ENCODE measurements at regions not wholly inside any gene's neighbourhood (a gene's known extent, or its start where the extent isn't known, plus 50 kb on each side); places are given as distances from the start of the nearest gene placed in this dataset.

GRCh38 chr1:218836264-218836663, 337.4 kb upstream of the LYPLAL1 start:
- DNase-seq: no peak

- DNase-seq: no peak
These were observed 336.6 kb upstream of the LYPLAL1 start for GRCh38 chr1:218837051-218837450.

- DNase-seq: no peak
These were observed 328.1 kb upstream of the LYPLAL1 start for GRCh38 chr1:218845589-218845988.

GRCh38 chr1:218846181-218846580, 327.5 kb upstream of the LYPLAL1 start:
- DNase-seq: no peak

- DNase-seq: no peak
These were observed 326.4 kb upstream of the LYPLAL1 start for GRCh38 chr1:218847089-218847768.

GRCh38 chr1:218848009-218848408, 325.7 kb upstream of the LYPLAL1 start:
- no peak for DNase-seq

- DNase-seq: no peak
These were observed 323.3 kb upstream of the LYPLAL1 start for GRCh38 chr1:218850367-218850766.

GRCh38 chr1:218851586-218851985, 322.1 kb upstream of the LYPLAL1 start:
- DNase-seq: no peak

GRCh38 chr1:218852527-218852926, 321.2 kb upstream of the LYPLAL1 start:
- DNase-seq: no peak

GRCh38 chr1:218863987-218864386, 309.7 kb upstream of the LYPLAL1 start:
- DNase-seq: no peak

- no peak for DNase-seq
These were observed 308.1 kb upstream of the LYPLAL1 start for GRCh38 chr1:218865591-218865990.

- DNase-seq: no peak
These were observed 307.2 kb upstream of the LYPLAL1 start for GRCh38 chr1:218866507-218866906.

GRCh38 chr1:218867066-218867465, 306.6 kb upstream of the LYPLAL1 start:
- no peak for DNase-seq

- DNase-seq: no peak
These were observed 305.6 kb upstream of the LYPLAL1 start for GRCh38 chr1:218867941-218868626.

GRCh38 chr1:218869276-218869675, 304.4 kb upstream of the LYPLAL1 start:
- no peak for DNase-seq

- no peak for DNase-seq
These were observed 301.7 kb upstream of the LYPLAL1 start for GRCh38 chr1:218872026-218872425.

- no peak for DNase-seq
These were observed 300.8 kb upstream of the LYPLAL1 start for GRCh38 chr1:218872928-218873327.

- DNase-seq: no peak
These were observed 299.4 kb upstream of the LYPLAL1 start for GRCh38 chr1:218874313-218874712.

GRCh38 chr1:218874801-218875400, 298.8 kb upstream of the LYPLAL1 start:
- no peak for DNase-seq

- DNase-seq: no peak
These were observed 295.3 kb upstream of the LYPLAL1 start for GRCh38 chr1:218878369-218878768.

- DNase-seq: no peak
These were observed 293.1 kb upstream of the LYPLAL1 start for GRCh38 chr1:218880484-218881060.

GRCh38 chr1:218882454-218882853, 291.2 kb upstream of the LYPLAL1 start:
- no peak for DNase-seq

GRCh38 chr1:218886101-218886871, 287.4 kb upstream of the LYPLAL1 start:
- DNase-seq: no peak
